SJCRH30 (cell line): ENCODE measurements at regions not wholly inside any gene's neighbourhood (a gene's known extent, or its start where the extent isn't known, plus 50 kb on each side); places are given as distances from the start of the nearest gene placed in this dataset.
"Not testable (repeated sequence)": the region's sequence is repeated elsewhere in the genome, so short reads cannot be mapped to it uniquely, and the experiment has no call there.

Experiments used
- DNase-seq, 2 experiments: peaks; one replicate each; pipeline ENCODE4 v3.0.0-alpha.2; 2015 to 2020
- H3K27ac ChIP-seq: fragments of 250-450 bp; sonication (Bioruptor Pico); 2 replicates; pipeline ENCODE4 v1.5.1; 2020; ENCODE audit warnings: mild to moderate bottlenecking, moderate library complexity
- H3K27me3 ChIP-seq: fragments of 250-450 bp; sonication (Bioruptor Pico); 2 replicates; pipeline ENCODE4 v1.5.1; 2020; ENCODE audit warnings: mild to moderate bottlenecking, moderate library complexity
- H3K36me3 ChIP-seq: fragments of 250-450 bp; sonication (Bioruptor Pico); 2 replicates; pipeline ENCODE4 v1.5.1; 2020; ENCODE audit warnings: mild to moderate bottlenecking, moderate library complexity
- H3K4me1 ChIP-seq: fragments of 250-450 bp; sonication (Bioruptor Pico); 2 replicates; pipeline ENCODE4 v1.5.1; 2020; ENCODE audit warnings: mild to moderate bottlenecking, moderate library complexity
- H3K4me3 ChIP-seq: fragments of 250-450 bp; sonication (Bioruptor Pico); 2 replicates; pipeline ENCODE4 v1.5.1; 2020; ENCODE audit warnings: mild to moderate bottlenecking, moderate library complexity
- H3K9me3 ChIP-seq: fragments of 250-450 bp; sonication (Bioruptor Pico); replicated peaks from 2 replicates; pipeline ENCODE4 v1.5.1; 2020; ENCODE audit warnings: mild to moderate bottlenecking, moderate library complexity

DNA sequence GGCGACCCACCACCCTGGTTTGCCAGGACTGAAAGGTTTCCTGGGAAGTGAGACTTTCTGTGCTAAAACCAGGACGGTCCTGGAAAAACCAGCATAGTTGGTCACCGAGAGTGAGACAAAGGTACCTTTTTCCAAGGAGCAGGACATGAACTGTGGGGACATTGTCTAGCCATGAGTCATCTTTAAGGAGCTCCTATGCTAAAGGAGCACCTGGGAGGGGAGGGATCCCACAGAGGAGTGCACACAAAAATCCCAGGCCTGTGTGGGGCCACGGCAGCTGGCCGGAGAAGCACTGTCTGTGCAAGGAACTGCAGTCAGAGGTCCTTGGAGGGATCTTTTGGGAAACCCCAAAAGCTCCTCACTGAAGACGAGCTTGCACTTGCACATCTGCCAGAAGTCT is 109.1 kb upstream of the PLEKHG1 start:
- no peaks in the 10 kb centered on the region for H3K36me3 ChIP-seq
- no peaks in the 10 kb centered on the region for H3K4me1 ChIP-seq
- DNase-seq, result no peak

DNA sequence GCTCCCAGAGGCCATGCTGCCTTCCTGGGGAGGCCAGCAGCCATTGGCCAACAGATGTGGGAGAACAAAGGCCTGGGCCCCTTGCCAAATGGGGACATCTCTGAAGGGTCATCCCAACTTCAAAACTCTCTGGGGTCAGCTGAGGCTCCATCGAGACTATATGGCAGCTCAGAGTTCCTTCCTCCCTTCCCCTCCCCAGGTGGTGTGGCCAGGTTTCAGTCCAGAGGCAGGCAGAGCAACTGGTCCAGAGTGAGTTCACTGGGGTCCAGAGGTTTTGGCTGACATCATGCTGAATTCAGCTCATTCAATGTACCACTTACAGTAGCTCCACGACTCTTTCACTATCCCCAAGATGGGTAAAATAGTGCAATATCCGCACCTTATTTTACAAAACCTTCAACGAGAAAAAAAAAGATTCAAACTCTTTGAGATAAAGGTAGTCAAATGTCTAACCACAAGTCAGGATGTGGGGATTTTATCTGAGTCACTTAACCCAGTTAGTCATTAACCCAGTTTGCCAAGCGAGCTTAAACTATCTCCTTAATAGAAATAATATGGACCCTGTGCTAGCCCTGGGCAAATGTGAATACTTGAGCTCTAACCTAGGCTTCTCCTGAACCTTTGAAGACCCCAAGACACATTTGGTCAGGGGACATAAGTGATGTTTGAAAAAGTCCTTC is 108.4 kb upstream of the PLEKHG1 start:
- Histone ChIP-seq H3K4me3 (no peak overlapping the region), H3K4me1 (no peaks in the 10 kb centered on the region), H3K9me3 (no peaks in the 10 kb centered on the region), H3K27ac (no peak overlapping the region), H3K36me3 (no peaks in the 10 kb centered on the region), H3K27me3 (no peaks in the 10 kb centered on the region; the same call in 1 of the 2 replicates)
- DNase-seq, result no peak

More for the DNA sequence above, 109.1 kb upstream of the PLEKHG1 start:
- no peak overlapping the region for H3K27ac ChIP-seq
- no peaks in the 10 kb centered on the region for H3K9me3 ChIP-seq
- H3K4me3 ChIP-seq, result no peak overlapping the region
- H3K27me3 ChIP-seq, result no peaks in the 10 kb centered on the region; the same call in 1 of the 2 replicates

DNA sequence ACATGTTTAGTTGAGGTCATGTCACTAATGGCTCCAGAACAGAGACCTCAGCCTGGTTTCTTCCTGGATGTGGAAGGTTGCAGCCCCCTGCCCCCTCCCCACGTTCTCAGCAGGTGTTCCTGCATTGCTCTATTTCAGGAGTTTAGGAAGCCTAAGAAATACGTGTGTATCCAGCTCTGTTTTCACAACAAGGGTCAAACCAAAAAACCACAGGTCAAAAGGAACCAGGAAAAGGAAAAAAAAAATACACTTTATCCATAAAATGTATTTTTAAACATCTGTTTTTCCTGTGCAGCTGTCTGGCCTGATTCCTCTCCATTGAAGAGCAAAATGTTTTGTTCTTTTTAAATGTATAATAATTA is 107.9 kb upstream of the PLEKHG1 start:
- no peak overlapping the region for H3K27ac ChIP-seq
- H3K9me3 ChIP-seq, result no peaks in the 10 kb centered on the region
- no peaks in the 10 kb centered on the region; the same call in 1 of the 2 replicates for H3K27me3 ChIP-seq
- H3K4me1 ChIP-seq, result no peaks in the 10 kb centered on the region
- DNase-seq, result no peak
- H3K36me3 ChIP-seq, result no peaks in the 10 kb centered on the region
- no peak overlapping the region for H3K4me3 ChIP-seq

DNA sequence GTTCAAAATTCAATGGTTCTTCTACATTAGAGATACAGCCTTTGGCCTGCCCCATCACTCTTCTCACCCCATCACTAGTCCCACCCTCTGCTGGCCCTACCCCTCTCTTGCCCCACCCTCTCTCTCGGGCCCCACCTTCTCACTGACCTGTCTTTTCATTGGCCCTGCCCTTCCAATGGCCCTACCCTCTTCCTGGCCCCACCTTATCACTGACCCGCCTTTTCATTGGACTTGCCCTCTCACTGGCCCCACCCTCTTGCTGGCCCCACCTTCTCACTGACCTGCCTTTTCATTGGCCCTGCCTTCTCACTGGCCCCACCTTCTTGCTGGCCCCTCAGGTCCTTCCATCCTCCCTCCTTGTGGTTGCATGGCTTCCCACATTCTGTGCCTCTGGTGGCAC is 107.2 kb upstream of the PLEKHG1 start:
- Histone ChIP-seq H3K4me1 (no peaks in the 10 kb centered on the region), H3K4me3 (no peak overlapping the region), H3K27me3 (no peaks in the 10 kb centered on the region), H3K9me3 (no peaks in the 10 kb centered on the region), H3K36me3 (no peaks in the 10 kb centered on the region), H3K27ac (no peak overlapping the region)
- DNase-seq, result peak; percentile 40 to 44

DNA sequence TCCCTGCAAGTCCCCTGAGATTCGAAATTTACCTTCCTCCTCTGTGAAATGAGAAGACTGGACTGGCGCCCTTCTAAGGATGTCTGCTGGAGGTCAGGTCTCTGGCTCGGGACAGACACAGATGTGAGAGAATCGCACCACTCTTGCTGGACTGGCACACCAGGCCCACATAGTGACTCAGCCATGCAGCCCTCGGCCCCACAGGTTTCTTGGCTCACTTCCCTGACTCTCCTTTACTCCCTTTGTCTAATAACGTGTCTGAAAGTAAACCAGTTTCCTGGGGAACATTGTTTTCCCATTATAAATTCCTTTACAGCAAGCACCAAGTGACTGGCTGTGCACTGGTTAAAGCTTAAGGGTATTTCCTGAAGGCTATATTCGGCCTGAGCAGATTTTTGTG is 106.7 kb upstream of the PLEKHG1 start:
- Histone ChIP-seq H3K27me3 (no peaks in the 10 kb centered on the region), H3K9me3 (no peaks in the 10 kb centered on the region), H3K4me1 (no peaks in the 10 kb centered on the region), H3K36me3 (no peaks in the 10 kb centered on the region), H3K27ac (no peak overlapping the region), H3K4me3 (no peak overlapping the region)
- no peak for DNase-seq

DNA sequence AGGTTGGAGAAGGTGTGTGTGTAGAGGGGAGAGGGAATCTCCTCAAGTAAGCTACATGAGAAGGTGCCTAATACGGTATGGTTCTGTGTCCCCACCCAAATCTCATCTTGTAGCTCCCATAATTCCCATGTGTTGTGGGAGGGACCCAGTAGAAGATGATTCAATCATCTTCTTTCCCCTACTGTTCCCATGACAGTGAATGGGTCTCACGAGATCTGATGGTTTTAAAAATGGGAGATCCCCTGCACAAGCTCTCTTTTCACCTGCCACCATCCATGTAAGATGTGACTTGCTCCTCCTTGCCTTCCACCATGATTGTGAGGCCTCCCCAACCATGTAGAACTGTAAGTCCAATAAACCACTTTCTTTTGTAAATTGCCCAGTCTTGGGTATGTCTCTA is 106.1 kb upstream of the PLEKHG1 start:
- not testable (repeated sequence) for H3K9me3 ChIP-seq, H3K27me3 ChIP-seq, H3K27ac ChIP-seq, H3K4me3 ChIP-seq, H3K4me1 ChIP-seq, H3K36me3 ChIP-seq, DNase-seq

DNA sequence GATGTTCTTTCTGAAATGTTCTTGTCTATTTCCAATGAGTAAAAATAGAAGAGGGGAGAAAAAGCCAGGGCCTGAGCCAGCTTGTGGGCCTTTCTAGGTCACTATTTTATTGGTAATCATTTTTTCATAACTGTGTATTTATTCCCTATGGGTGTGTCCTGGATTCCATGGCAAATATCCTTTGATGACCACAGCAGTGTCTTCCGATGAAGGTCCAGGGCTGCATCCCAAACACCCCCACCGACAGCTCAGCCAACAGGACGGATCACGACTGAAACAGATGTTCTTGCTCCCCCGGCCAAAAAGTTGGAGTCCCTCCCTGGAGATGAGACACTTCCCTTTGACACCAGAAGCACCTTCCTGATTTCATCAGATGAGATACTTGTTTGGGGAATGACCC is 105.4 kb upstream of the PLEKHG1 start:
- Histone ChIP-seq H3K36me3 (no peaks in the 10 kb centered on the region), H3K4me3 (no peak overlapping the region), H3K27me3 (no peaks in the 10 kb centered on the region), H3K9me3 (no peaks in the 10 kb centered on the region), H3K4me1 (no peaks in the 10 kb centered on the region), H3K27ac (no peak overlapping the region)
- no peak for DNase-seq

DNA sequence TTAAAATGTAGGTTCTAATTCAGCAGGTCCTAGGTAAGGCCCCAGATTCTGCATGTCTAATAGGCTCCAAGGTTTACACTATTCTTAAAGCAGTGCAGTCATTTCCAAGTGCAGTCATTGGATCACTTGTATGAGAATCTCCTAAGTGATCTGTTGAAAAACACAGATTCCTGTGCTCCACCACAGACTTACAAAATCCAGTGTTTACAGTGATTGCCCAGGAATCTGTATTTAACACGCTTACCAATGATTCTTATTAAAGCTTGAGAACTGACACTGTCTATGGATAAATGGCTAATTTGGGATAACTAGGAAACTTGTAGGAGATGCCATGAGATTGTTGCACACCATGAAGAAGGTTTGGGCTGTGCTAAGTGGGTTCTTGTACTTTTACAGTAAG is 104.6 kb upstream of the PLEKHG1 start:
- Histone ChIP-seq H3K27me3 (no peaks in the 10 kb centered on the region), H3K4me3 (no peak overlapping the region), H3K4me1 (no peaks in the 10 kb centered on the region), H3K36me3 (no peaks in the 10 kb centered on the region), H3K9me3 (no peaks in the 10 kb centered on the region; the same call in 1 of the 2 replicates), H3K27ac (no peak overlapping the region)
- DNase-seq, result no peak

DNA sequence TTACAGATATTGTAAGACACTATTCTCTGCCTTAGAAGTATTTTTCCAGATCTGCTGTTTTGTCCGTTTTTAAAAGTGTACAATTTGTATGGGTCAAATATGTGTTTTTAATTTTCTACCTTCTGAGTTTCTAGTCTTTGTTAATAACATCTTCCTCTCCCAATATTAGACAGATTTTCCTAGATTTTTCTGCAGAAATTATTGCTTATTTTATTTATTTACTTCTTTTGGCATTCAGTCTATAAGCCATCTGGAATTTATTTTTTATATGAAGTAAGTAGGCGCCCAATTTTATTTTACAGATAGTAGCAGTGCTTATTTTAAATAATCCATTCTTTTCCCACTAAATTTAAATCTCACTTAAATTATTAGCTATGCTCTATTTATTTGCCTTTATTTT is 103.1 kb upstream of the PLEKHG1 start:
- Histone ChIP-seq H3K9me3 (peaks cover 5% of the 10 kb centered on the region), H3K27me3 (no peaks in the 10 kb centered on the region), H3K36me3 (no peaks in the 10 kb centered on the region), H3K4me1 (no peaks in the 10 kb centered on the region), H3K27ac (no peak overlapping the region), H3K4me3 (no peak overlapping the region)
- no peak for DNase-seq

DNA sequence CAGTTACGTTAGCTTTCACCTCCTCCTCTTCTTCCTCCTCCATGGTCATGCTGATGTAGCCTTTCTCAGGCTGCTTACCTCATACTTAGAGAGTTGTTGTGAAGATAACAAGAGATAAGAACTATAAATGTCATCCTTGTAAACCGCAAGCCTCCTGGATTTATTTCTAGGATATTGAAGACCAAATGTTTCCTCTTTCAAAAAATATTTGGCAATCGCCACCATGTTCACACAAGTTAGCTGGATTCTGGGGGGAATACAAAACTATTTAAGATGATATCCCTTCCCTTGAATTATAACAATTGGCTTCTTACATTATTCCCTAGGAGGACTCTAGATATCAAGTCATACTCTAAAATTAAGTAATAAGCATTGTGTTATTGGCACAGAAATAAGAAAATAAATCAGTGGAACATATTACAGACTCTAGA is 99.8 kb upstream of the PLEKHG1 start:
- Histone ChIP-seq H3K27ac (no peak overlapping the region), H3K4me3 (no peak overlapping the region), H3K27me3 (no peaks in the 10 kb centered on the region), H3K36me3 (no peaks in the 10 kb centered on the region), H3K4me1 (no peaks in the 10 kb centered on the region), H3K9me3 (peaks cover 5% of the 10 kb centered on the region)
- DNase-seq, result no peak

DNA sequence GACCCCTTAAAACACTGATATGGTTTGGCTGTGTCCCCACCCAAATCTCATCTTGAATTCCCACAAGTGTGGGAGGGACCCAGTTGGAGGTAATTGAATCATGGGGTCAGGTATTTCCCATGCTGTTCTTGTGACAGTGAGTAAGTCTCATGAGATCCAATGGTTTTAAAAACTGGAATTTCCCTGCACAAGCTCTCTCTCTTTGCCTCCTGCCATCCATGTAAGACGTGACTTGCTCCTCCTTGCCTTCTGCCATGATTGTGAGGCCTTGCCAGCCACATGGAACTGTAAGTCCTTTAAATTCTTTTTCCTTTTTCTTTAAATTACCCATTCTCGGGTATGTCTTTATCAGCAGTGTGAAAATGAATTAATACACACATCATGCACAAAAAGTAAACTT is 99.1 kb upstream of the PLEKHG1 start:
- H3K4me3 ChIP-seq, H3K36me3 ChIP-seq, H3K27me3 ChIP-seq, DNase-seq, H3K9me3 ChIP-seq, H3K27ac ChIP-seq, H3K4me1 ChIP-seq: not testable (repeated sequence)

DNA sequence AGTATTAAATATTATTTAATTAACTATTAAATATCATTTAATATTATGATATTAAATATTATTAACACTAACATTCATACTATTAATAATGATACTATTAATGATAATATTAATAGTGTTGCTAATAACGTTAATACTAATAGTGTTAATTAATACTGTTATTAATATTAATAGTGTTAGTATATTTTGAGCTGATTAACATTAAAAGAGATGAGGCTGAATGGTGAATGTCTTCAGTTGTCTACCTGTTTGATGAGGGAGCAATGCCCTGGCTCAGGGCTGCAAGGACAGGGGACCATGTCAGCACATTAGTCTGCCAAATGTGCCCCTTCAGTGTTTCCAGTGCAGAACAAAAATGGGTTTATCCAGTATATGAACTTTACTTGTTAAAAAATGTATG is 96.6 kb upstream of the PLEKHG1 start:
- Histone ChIP-seq H3K9me3 (peaks cover 5% of the 10 kb centered on the region), H3K27me3 (no peaks in the 10 kb centered on the region), H3K4me3 (no peak overlapping the region), H3K36me3 (no peaks in the 10 kb centered on the region), H3K27ac (no peak overlapping the region), H3K4me1 (no peaks in the 10 kb centered on the region)
- DNase-seq, result no peak

DNA sequence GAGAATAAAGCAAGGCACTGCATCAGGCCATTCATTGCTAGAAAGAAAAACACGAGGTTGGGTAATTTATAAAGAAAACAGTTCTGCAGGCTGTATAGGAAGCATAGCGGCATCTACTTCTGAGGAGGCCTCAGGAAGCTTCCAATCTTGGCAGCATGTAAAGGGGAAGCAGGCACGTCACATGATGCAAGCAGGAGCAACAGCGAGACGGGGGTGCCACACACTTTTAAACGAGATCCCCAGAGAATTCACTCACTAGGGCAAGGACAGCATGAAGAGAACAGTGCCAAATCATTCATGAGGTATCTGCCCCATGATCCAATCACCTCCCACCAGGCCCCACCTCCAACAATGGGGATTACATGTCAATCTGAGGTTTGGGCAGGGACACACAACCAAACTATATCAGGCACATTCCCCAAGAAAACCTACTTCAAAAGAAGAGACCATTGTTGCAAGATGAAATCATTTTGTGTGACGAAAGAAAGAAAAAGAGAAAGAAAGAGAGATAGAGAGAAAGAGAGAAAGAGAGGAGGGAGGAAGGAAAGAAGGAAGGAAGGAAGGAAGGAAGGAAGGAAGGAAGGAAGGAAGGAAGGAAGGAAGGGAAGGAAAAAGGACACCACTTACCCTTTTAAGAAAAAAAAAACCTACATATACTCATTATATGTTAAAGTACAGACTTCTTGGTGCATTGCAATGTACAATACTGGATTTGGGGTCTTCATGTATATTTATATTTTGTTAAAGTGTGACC is 95.9 kb upstream of the PLEKHG1 start:
- no peak for DNase-seq
- no peak overlapping the region for H3K4me3 ChIP-seq
- no peaks in the 10 kb centered on the region for H3K27me3 ChIP-seq
- H3K9me3 ChIP-seq, result peaks cover 5% of the 10 kb centered on the region
- H3K36me3 ChIP-seq, result no peaks in the 10 kb centered on the region
- H3K4me1 ChIP-seq, result no peaks in the 10 kb centered on the region
- no peak overlapping the region for H3K27ac ChIP-seq

DNA sequence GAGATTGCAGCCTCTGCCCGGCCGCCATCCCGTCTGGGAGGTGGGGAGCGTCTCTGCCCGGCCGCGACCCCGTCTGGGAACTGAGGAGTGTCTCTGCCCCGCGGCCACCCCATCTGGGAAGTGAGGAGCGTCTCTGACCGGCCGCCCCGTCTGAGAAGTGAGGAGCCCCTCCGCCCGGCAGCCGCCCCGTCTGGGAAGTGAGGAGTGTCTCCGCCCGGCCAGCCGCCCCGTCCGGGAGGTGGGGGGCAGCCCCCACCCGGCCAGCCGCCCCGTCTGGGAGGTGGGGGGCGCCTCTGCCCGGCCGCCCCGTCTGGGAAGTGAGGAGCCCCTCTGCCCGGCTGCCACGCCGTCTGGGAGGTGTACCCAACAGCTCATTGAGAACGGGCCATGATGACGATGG is 92.3 kb upstream of the PLEKHG1 start:
- H3K4me3 ChIP-seq, H3K27ac ChIP-seq, H3K9me3 ChIP-seq, H3K4me1 ChIP-seq, DNase-seq, H3K27me3 ChIP-seq, H3K36me3 ChIP-seq: not testable (repeated sequence)

DNA sequence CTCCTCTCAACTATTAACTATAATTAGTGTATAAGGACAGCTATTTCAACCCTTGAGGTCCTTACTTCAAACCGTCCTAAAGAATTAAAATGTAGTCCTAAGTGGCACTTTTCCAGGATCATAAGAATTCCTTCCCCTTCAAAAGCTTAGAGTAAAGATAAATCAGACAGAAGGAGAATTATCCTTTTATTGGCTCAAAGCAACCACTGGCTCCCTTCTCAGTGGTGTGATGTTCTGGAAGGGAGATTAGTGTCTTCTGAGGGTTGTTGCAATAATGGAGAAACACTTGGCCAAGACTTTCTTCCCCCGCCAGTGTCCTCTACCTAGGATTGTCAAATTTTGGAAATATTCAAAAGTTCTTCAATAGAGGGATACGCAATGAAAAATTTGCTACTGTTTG is 89.1 kb upstream of the PLEKHG1 start:
- no peaks in the 10 kb centered on the region; the same call in 1 of the 2 replicates for H3K27me3 ChIP-seq
- no peaks in the 10 kb centered on the region for H3K4me1 ChIP-seq
- no peak for DNase-seq
- no peak overlapping the region for H3K4me3 ChIP-seq
- no peak overlapping the region for H3K27ac ChIP-seq
- no peaks in the 10 kb centered on the region for H3K9me3 ChIP-seq
- H3K36me3 ChIP-seq, result no peaks in the 10 kb centered on the region

DNA sequence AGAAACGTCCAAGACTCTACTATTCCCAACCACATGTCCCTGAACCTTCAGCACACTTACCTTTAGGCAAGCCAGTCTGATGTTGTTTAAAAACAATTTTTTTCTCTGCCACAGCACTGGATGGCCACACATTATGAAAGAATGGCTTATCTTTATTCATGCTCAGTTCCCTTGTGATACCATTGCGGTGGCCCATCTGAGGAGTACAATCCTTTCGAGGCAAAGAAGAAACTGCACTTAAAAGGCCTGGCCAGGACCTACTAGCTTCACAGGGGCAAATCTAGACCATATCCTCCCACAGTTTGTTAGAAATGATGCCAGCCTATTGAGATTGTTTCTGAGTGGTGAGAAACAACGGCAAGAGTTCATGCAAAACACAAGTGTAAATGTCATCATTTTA is 88.4 kb upstream of the PLEKHG1 start:
- Histone ChIP-seq H3K36me3 (no peaks in the 10 kb centered on the region), H3K9me3 (no peaks in the 10 kb centered on the region), H3K27me3 (no peaks in the 10 kb centered on the region; the same call in 1 of the 2 replicates), H3K27ac (no peak overlapping the region), H3K4me1 (no peaks in the 10 kb centered on the region), H3K4me3 (no peak overlapping the region)
- no peak for DNase-seq
